ENCODE measurements at regions not wholly inside any gene's neighbourhood (a gene's known extent, or its start where the extent isn't known, plus 50 kb on each side); places are given as distances from the start of the nearest gene placed in this dataset.

DNA sequence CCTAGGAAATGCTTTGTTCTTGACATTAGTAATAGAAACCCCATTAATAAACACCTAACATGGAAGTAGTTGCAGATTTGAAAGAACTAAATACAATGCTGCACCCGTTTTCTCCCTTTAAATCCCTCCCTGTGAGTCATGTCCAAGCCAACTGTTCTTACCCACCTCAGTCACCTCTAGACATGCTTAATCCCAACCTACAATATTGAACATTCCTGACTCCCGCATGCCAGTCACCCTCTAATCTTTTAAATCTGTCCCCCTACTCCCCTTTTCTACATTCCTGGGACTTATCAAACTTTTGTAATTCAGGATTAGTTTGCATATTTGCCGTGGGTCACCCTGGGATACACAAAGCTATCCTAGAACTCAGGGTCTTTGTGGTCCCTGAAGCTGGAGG lies 374.6 kb downstream of the IRS1 start:
- no peak for DNase-seq

DNA sequence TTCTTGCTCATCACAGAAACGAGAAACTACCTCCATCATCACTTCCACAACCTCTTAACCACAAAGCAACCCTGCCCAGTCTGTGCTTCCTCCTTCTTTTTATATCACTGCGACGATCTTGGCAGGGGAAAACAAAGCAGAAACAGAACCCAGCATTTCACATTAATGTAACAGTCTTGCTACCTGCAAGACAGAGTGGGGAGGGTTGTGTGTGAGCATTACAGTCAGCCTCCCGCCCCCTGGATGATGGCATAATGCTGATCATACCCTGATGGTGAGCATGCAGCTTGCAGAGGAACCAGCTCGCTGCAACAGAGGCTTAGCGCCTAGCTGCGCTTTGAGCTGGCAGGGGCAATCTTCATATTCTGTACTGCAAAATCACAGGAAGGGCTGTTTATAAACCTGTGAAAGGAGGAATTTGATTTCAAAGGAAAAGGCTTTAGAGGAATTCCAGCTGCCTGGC lies 376.1 kb downstream of the IRS1 start:
- peak; percentile 38 for DNase-seq

GRCh38 chr2:226420646-226421045 lies 379.0 kb downstream of the IRS1 start:
- DNase-seq: no peak

- no peak for DNase-seq
Measured at GRCh38 chr2:226418521-226418920, 381.1 kb downstream of the IRS1 start.

DNA sequence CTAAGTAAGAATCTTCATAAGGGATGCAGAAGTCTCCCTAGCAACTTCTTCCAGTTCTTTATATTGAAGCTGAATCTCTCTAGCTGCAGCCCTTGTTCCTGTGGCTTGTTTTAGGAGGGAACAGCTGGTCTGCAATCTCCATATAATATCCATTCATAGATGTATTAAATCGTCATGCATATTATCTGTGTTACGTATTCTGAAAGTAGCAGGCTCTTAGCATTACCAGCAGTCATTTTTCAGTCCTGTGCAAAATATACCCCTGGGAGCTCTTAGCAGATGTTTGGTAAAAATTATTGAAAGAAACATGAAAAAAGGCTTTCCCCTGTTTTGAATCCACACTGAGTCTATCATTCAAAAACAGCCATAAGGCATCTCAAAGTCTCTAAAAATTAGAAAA lies 385.3 kb downstream of the IRS1 start:
- DNase-seq: no peak

DNA sequence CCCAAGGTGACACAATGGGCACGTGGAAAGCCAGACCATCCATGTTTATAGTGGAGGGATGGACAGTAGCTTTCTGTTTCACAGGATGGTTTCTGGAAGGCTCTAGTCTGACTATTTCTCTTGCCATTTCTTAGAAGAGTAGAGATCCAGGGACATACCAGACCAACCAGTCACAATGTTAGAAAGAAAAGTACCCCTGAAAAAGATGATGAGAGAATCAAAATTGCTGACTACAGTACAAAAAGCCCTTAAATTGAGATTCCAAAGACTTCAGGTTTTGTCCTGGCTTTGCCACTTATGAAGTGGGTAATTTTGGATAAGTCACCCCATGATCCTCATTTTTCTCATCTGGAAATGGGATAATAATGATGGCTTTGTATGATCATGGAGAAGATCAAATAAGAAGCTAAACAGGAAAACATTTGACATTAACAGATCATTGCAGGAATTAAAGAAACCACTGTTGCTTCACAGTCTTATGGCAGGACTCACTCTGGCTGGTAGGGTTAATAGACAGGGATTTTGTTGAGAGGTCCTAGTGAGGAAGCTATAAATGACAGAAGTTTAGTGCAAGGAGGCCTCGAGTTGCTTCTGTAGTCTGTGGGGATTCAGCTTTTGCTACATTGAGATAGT lies 386.0 kb downstream of the IRS1 start:
- DNase-seq: no peak

DNA sequence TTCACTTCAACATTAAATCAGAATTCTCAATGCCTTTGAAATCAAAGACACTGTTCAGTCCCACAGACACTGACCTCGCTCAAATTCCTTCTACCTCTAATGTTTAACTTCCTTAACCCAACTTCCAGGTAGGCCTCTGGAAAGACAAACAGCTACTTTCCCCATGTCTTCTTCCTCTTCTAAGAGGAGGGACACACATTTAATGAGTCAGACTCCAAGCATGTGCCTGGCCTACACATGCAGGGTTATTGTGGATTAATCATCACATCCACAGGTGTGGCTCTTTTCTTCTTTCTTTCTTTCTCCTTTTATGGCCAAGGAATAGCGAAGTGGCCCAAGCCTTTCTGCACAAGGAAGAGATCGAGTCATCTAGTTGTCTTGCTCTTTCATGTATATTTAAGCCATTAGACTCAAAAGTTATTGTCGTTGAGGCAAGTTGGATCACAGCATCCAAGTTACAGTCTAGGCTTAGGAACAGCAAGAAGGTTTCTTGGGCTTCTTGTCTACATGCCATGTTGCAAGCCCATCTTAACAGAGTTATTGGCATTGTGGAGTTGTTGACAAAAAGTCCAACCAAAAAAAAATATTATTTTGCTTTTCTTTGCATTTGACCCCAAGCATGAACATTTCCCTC lies 387.8 kb downstream of the IRS1 start:
- DNase-seq: no peak

- DNase-seq: no peak
Measured at GRCh38 chr2:226411205-226411604, 388.4 kb downstream of the IRS1 start.

- DNase-seq: no peak
Measured at GRCh38 chr2:226410247-226410835, 389.3 kb downstream of the IRS1 start.

DNA sequence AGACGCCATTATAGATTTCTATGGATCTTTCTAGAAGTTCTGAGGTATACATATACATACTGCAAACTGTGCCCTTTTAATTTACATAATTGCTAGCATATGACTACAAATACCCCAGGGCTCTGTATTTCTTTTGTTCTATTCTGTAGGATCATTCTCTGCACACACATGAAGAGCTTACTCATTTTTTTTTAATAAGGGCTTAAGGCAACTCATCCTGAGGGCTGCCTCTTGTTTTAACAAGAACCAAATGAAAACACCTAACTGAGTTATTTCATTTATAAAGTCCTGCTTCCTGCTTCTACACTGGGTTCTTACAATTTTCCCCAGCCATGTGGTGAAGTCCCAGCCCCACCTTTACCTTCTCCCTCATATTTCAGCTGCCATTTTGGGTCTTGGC lies 390.5 kb downstream of the IRS1 start:
- DNase-seq: no peak

DNA sequence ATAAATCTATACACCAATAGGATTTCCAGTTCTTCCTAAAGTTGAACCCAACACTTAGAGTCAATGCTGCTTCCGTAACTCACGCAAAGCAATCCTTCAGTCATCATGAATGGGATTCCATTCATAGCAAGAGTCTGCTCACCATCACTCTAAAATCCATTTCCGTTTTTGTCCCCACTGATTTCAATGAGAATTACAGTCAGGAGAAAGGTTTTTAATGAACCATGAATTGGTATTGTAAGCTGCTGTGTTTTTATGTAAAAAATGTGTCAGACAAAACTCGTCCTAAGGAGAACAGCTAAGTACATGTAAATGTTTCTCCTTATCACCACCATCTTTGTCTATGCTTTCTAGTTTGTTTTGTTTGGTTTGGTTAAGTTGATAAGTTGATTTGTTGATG lies 391.5 kb downstream of the IRS1 start:
- no peak for DNase-seq

- DNase-seq: no peak
Measured at GRCh38 chr2:226407135-226407534, 392.5 kb downstream of the IRS1 start.

DNA sequence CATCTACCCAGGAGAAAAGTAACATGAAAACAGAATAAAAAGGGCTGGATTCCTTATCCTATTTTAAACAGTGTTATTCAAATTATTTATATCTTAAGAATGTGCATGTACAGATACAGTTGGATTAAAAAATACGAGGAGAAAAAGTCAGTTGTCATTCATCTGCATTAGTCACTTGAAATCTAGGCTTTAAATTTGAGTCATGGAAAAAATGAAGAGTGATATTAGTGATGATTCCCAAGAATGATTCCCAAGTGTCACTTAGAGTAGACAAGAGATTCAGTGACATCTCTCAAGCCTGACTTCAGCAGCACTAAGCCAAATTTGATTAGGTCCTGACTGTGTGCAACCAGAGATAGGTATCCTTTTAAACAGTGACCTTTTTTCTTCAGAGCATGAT lies 394.2 kb downstream of the IRS1 start:
- DNase-seq: no peak

DNA sequence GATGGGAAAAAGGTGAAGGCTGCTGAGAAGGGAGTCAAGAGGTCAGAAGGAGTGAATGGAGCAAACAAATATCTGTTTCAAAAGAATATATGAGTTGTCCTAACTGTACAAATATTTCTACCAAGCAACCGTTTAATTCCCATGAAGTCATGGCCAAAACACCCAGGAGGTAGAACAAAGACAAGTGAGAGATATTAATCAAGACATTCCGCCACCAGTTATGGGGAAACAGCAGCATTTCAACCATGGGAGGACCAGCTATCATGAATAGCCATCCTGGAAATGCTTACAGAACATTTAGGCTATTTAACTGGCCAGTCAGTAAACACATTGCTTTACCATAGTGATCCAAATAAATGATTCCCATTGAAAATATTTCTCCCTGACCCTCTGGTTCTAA lies 396.3 kb downstream of the IRS1 start:
- no peak for DNase-seq

DNA sequence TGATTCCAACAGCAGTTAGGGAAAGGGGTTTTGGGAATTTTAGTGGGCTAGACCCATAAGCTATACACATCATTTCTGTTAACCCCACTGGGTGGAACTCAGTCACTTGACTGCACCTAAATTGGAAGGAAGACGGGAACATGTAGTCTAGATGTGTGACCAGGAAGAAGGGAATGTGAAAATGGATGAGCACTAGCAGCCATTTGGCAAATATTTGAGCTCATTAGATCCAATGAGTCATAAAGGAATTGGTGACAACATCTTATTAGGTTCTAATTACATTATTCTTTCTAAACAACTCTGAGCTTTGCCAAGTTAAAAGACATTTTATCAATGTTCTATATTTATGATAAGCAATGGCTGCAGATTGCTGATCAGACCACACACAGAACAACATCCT lies 400.6 kb downstream of the IRS1 start:
- no peak for DNase-seq

GRCh38 chr2:226398580-226398979 lies 401.0 kb downstream of the IRS1 start:
- DNase-seq: no peak

GRCh38 chr2:226396541-226396940 lies 403.1 kb downstream of the IRS1 start:
- DNase-seq: no peak

- no peak for DNase-seq
Measured at GRCh38 chr2:226387499-226387942, 412.1 kb downstream of the IRS1 start.

GRCh38 chr2:226383461-226383860 lies 416.2 kb downstream of the IRS1 start:
- DNase-seq: no peak

DNA sequence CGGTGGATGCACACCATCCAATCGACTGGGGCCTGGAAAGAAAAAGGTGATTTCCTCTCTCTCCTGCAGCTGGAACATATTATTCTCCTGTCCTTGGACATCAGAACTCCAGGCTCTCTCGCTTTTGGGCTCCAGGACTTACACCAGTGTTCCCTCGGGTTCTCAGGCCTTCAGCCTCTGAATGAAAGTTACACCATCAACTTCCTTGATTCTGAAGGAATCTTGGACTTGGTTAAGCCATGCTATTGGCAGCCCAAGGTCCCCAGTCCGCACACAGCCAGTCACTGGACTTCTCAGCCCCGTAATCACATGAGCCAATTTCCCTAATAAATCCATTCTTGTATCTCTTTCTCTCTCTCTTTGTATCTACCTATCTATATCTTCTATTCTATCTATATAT lies 418.9 kb downstream of the IRS1 start:
- no peak for DNase-seq

DNA sequence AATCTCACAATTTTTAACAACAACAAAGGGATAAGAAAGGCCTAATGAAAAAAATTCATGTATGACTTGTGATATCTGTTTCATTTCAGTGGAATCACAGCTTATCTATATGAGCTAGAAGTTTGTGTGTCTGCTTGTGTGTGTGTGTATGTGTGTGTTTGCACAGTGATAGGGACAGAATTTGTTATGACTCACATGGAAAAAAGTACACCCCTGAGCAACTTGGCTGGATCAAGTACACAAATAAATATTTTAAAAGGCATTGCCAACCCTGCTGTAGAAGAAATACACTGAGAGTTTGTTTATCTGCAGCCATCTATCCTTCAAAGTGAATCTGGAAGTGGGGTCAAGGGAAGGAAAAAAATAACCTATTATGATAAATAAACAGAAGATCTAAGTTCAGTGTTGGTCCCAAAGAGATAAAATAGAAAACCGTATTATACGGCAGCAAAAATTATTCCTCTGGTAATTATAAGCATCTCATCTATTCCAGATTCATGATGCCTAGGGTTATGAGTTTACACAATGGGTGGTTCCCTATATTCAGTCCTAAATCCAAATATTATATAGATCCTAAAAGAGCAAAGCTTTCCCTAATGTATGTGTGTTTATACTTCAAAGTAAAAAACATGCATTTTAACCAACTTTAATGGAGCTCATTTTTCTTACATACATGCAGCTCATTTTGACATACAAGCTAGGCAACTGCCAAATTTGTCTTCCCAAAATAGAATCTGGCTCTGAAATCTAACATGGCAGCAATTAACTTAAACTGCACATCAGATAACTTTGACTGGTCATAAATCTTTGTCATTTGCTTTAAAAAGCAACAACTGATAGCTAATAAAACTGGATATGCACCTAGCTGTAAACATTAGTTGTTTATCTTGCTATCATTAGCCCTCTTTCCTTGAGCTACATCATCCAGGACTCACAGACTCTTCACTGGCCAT lies 420.6 kb downstream of the IRS1 start:
- no peak for DNase-seq

GRCh38 chr2:226376516-226377180 lies 423.0 kb downstream of the IRS1 start:
- no peak for DNase-seq

- no peak for DNase-seq
Measured at GRCh38 chr2:226366920-226367319, 432.7 kb downstream of the IRS1 start.
